GM23338 (cell line): ENCODE measurements at regions not wholly inside any gene's neighbourhood (a gene's known extent, or its start where the extent isn't known, plus 50 kb on each side); places are given as distances from the start of the nearest gene placed in this dataset.

Experiments used
- ATAC-seq: fragments of 200-7000 bp; cut with Tn5 transposase; 3 replicates; pipeline ENCODE4 v1.9.1; 2020
- DNase-seq: peaks from one replicate; pipeline ENCODE4 v3.0.0-alpha.2; 2015; ENCODE audit warnings: low spot score
- H2AFZ ChIP-seq: fragments of 200-600 bp; sonication (generic); 2 replicates; pipeline ENCODE4 v1.8.0; 2016; ENCODE audit warnings: antibody characterized with exemption, mild to moderate bottlenecking, moderate library complexity
- H3F3A ChIP-seq: fragments of 200-600 bp; sonication (generic); replicated peaks from 2 replicates; pipeline ENCODE4 v1.8.0; 2017; ENCODE audit warnings: antibody characterized with exemption, mixed run types, low read depth
- H3K27ac ChIP-seq: fragments of 200-600 bp; sonication (generic); 2 replicates; pipeline ENCODE4 v1.6.1; 2016; ENCODE audit warnings: low read depth
- H3K27me3 ChIP-seq: fragments of 200-600 bp; sonication (generic); 2 replicates; pipeline ENCODE4 v1.8.0; 2016; ENCODE audit warnings: mild to moderate bottlenecking, mixed run types, moderate library complexity; ENCODE audit not compliant: insufficient read depth
- H3K36me3 ChIP-seq: fragments of 200-600 bp; sonication (generic); 2 replicates; pipeline ENCODE4 v1.8.0; 2016; ENCODE audit warnings: mild to moderate bottlenecking; ENCODE audit not compliant: insufficient read depth
- H3K4me1 ChIP-seq: fragments of 200-600 bp; sonication (generic); 2 replicates; pipeline ENCODE4 v1.8.0; 2016; ENCODE audit warnings: mild to moderate bottlenecking, moderate library complexity; ENCODE audit not compliant: insufficient read depth
- H3K4me2 ChIP-seq: fragments of 200-600 bp; sonication (generic); 2 replicates; pipeline ENCODE4 v1.7.1; 2017; ENCODE audit warnings: mixed run types
- H3K4me3 ChIP-seq: fragments of 200-600 bp; sonication (generic); 2 replicates; pipeline ENCODE4 v1.6.1; 2016; ENCODE audit warnings: mixed run types
- H3K79me2 ChIP-seq: fragments of 200-600 bp; sonication (generic); replicated peaks from 2 replicates; pipeline ENCODE4 v1.8.0; 2017; ENCODE audit warnings: mild to moderate bottlenecking; ENCODE audit not compliant: insufficient read depth
- H3K9me2 ChIP-seq: fragments of 200-600 bp; sonication (generic); 2 replicates; pipeline ENCODE4 v1.8.0; 2017; ENCODE audit not compliant: insufficient read depth
- H4K20me1 ChIP-seq: fragments of 200-600 bp; sonication (generic); replicated peaks from 2 replicates; pipeline ENCODE4 v1.8.0; 2017; ENCODE audit warnings: mild to moderate bottlenecking; ENCODE audit not compliant: insufficient read depth
- H3K27ac Mint-ChIP-seq: 2 replicates; pipeline ENCODE4 v1.8.0; 2020; ENCODE audit warnings: inconsistent platforms, mild to moderate bottlenecking, moderate library complexity, mixed read lengths
- H3K27me3 Mint-ChIP-seq: 3 replicates; pipeline ENCODE4 v1.8.0; 2022; ENCODE audit warnings: low read depth, mild to moderate bottlenecking, moderate library complexity, mixed read lengths, inconsistent platforms; ENCODE audit not compliant: insufficient read depth, poor library complexity
- H3K36me3 Mint-ChIP-seq: 3 replicates; pipeline ENCODE4 v1.8.0; 2021; ENCODE audit warnings: low read depth, mild to moderate bottlenecking, inconsistent platforms, moderate library complexity, mixed read lengths
- H3K4me1 Mint-ChIP-seq: 3 replicates; pipeline ENCODE4 v1.8.0; 2020; ENCODE audit warnings: mild to moderate bottlenecking, inconsistent platforms, mixed read lengths
- H3K4me3 Mint-ChIP-seq: 3 replicates; pipeline ENCODE4 v1.8.0; 2021; ENCODE audit warnings: moderate library complexity, mild to moderate bottlenecking, inconsistent platforms, mixed read lengths
- H3K9me3 Mint-ChIP-seq: 3 replicates; pipeline ENCODE4 v1.8.0; 2020; ENCODE audit warnings: moderate library complexity, mild to moderate bottlenecking, inconsistent platforms, mixed read lengths
- CREB1 ChIP-seq: fragments of 250-450 bp; sonication (Bioruptor Pico); IDR thresholded peaks from 2 replicates; pipeline ENCODE4 v1.5.0; 2020; ENCODE audit warnings: low read depth, mild to moderate bottlenecking, moderate library complexity
- EZH2 ChIP-seq: fragments of 200-600 bp; sonication (generic); IDR thresholded peaks from one replicate; pipeline ENCODE4 v1.8.0; 2017; ENCODE audit warnings: antibody characterized with exemption, mild to moderate bottlenecking, low read depth; ENCODE audit not compliant: unreplicated experiment
- EZH2phosphoT487 ChIP-seq: fragments of 200-600 bp; sonication (generic); IDR thresholded peaks from one replicate; pipeline ENCODE4 v1.8.1; 2018; ENCODE audit warnings: antibody characterized with exemption; ENCODE audit not compliant: unreplicated experiment
- JUNB ChIP-seq: IDR thresholded peaks from one replicate; pipeline ENCODE4 v1.6.1; 2016; ENCODE audit warnings: antibody characterized with exemption; ENCODE audit not compliant: unreplicated experiment
- NANOG ChIP-seq: IDR thresholded peaks from 2 replicates; pipeline ENCODE4 v1.6.1; 2016; ENCODE audit warnings: antibody characterized with exemption, borderline replicate concordance
- POLR2AphosphoS5 ChIP-seq: IDR thresholded peaks from 2 replicates; pipeline ENCODE4 v1.6.1; 2016; ENCODE audit warnings: antibody characterized with exemption, low read depth
- STAT1 ChIP-seq: IDR thresholded peaks from one replicate; pipeline ENCODE4 v1.6.1; 2016; ENCODE audit warnings: antibody characterized with exemption; ENCODE audit not compliant: unreplicated experiment
- ZNF114 ChIP-seq: fragments of 250-450 bp; sonication (Bioruptor Pico); IDR thresholded peaks from 2 replicates; pipeline ENCODE4 v1.5.0; 2020; ENCODE audit warnings: mild to moderate bottlenecking, moderate library complexity
- ZNF331 ChIP-seq: fragments of 250-450 bp; sonication (Bioruptor Pico); IDR thresholded peaks from 2 replicates; pipeline ENCODE4 v1.5.0; 2020; ENCODE audit warnings: low read depth, mild to moderate bottlenecking, moderate library complexity
- TF ChIP-seq, protein P1 (sequence below), 2 experiments: fragments of 200-600 bp in 1 of 2; sonication (generic) in 1 of 2; conservative IDR thresholded peaks; 2 replicates each; pipeline versions ENCODE4 v1.5.1 to v1.6.1; 2016 to 2017; ENCODE audit warnings: antibody characterized with exemption in 2 of 2, low read depth in 2 of 2, mild to moderate bottlenecking in 2 of 2, moderate library complexity in 1 of 2
- TF ChIP-seq, protein P2 (sequence below): IDR thresholded peaks from 2 replicates; pipeline ENCODE4 v1.6.1; 2016; ENCODE audit warnings: antibody characterized with exemption
- TF ChIP-seq, protein P3 (sequence below): fragments of 250-450 bp; sonication (Bioruptor Pico); IDR thresholded peaks from 2 replicates; pipeline ENCODE4 v1.5.0; 2020; ENCODE audit warnings: mild to moderate bottlenecking, moderate library complexity
- TF ChIP-seq, protein P4 (sequence below): IDR thresholded peaks from one replicate; pipeline ENCODE4 v1.6.1; 2018; ENCODE audit warnings: antibody characterized with exemption; ENCODE audit not compliant: unreplicated experiment

- Mint-ChIP-seq H3K9me3 (no peaks in the 10 kb centered on the region; the same call in 2 of the 3 replicates), H3K4me1 (no peaks in the 10 kb centered on the region), H3K27me3 (peaks cover 4% of the 10 kb centered on the region), H3K4me3 (no peak overlapping the region), H3K36me3 (no peaks in the 10 kb centered on the region), H3K27ac (no peak overlapping the region)
- DNase-seq (no peak), ATAC-seq (no peak)
- H3K4me1 ChIP-seq: no peaks in the 10 kb centered on the region
- peaks cover under 1% of the 10 kb centered on the region; the same call in 1 of the 2 replicates for H3K36me3 ChIP-seq
- no peaks in the 10 kb centered on the region for H3K27me3 ChIP-seq
- no peak overlapping the region for H3K4me2 ChIP-seq
- no peaks in the 10 kb centered on the region for H3F3A ChIP-seq
- no peaks in the 10 kb centered on the region for H3K79me2 ChIP-seq
- no peak overlapping the region for H3K27ac ChIP-seq
- H3K4me3 ChIP-seq: no peak overlapping the region
- no peak overlapping the region for H2AFZ ChIP-seq
- TF ChIP-seq ZNF331 (no peak), STAT1 (no peak), EZH2phosphoT487 (no peak), EZH2 (no peak), CREB1 (no peak), JUNB (no peak), ZNF114 (no peak), POLR2AphosphoS5 (no peak), NANOG (no peak)
- TF ChIP-seq, protein P1, sequence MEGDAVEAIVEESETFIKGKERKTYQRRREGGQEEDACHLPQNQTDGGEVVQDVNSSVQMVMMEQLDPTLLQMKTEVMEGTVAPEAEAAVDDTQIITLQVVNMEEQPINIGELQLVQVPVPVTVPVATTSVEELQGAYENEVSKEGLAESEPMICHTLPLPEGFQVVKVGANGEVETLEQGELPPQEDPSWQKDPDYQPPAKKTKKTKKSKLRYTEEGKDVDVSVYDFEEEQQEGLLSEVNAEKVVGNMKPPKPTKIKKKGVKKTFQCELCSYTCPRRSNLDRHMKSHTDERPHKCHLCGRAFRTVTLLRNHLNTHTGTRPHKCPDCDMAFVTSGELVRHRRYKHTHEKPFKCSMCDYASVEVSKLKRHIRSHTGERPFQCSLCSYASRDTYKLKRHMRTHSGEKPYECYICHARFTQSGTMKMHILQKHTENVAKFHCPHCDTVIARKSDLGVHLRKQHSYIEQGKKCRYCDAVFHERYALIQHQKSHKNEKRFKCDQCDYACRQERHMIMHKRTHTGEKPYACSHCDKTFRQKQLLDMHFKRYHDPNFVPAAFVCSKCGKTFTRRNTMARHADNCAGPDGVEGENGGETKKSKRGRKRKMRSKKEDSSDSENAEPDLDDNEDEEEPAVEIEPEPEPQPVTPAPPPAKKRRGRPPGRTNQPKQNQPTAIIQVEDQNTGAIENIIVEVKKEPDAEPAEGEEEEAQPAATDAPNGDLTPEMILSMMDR (conservative IDR thresholded peaks at IDR 0.05; ENCODE audit: low read depth in 2 of 2): no peak
- TF ChIP-seq, protein P2, sequence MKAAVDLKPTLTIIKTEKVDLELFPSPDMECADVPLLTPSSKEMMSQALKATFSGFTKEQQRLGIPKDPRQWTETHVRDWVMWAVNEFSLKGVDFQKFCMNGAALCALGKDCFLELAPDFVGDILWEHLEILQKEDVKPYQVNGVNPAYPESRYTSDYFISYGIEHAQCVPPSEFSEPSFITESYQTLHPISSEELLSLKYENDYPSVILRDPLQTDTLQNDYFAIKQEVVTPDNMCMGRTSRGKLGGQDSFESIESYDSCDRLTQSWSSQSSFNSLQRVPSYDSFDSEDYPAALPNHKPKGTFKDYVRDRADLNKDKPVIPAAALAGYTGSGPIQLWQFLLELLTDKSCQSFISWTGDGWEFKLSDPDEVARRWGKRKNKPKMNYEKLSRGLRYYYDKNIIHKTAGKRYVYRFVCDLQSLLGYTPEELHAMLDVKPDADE: no peak
- TF ChIP-seq, protein P3, sequence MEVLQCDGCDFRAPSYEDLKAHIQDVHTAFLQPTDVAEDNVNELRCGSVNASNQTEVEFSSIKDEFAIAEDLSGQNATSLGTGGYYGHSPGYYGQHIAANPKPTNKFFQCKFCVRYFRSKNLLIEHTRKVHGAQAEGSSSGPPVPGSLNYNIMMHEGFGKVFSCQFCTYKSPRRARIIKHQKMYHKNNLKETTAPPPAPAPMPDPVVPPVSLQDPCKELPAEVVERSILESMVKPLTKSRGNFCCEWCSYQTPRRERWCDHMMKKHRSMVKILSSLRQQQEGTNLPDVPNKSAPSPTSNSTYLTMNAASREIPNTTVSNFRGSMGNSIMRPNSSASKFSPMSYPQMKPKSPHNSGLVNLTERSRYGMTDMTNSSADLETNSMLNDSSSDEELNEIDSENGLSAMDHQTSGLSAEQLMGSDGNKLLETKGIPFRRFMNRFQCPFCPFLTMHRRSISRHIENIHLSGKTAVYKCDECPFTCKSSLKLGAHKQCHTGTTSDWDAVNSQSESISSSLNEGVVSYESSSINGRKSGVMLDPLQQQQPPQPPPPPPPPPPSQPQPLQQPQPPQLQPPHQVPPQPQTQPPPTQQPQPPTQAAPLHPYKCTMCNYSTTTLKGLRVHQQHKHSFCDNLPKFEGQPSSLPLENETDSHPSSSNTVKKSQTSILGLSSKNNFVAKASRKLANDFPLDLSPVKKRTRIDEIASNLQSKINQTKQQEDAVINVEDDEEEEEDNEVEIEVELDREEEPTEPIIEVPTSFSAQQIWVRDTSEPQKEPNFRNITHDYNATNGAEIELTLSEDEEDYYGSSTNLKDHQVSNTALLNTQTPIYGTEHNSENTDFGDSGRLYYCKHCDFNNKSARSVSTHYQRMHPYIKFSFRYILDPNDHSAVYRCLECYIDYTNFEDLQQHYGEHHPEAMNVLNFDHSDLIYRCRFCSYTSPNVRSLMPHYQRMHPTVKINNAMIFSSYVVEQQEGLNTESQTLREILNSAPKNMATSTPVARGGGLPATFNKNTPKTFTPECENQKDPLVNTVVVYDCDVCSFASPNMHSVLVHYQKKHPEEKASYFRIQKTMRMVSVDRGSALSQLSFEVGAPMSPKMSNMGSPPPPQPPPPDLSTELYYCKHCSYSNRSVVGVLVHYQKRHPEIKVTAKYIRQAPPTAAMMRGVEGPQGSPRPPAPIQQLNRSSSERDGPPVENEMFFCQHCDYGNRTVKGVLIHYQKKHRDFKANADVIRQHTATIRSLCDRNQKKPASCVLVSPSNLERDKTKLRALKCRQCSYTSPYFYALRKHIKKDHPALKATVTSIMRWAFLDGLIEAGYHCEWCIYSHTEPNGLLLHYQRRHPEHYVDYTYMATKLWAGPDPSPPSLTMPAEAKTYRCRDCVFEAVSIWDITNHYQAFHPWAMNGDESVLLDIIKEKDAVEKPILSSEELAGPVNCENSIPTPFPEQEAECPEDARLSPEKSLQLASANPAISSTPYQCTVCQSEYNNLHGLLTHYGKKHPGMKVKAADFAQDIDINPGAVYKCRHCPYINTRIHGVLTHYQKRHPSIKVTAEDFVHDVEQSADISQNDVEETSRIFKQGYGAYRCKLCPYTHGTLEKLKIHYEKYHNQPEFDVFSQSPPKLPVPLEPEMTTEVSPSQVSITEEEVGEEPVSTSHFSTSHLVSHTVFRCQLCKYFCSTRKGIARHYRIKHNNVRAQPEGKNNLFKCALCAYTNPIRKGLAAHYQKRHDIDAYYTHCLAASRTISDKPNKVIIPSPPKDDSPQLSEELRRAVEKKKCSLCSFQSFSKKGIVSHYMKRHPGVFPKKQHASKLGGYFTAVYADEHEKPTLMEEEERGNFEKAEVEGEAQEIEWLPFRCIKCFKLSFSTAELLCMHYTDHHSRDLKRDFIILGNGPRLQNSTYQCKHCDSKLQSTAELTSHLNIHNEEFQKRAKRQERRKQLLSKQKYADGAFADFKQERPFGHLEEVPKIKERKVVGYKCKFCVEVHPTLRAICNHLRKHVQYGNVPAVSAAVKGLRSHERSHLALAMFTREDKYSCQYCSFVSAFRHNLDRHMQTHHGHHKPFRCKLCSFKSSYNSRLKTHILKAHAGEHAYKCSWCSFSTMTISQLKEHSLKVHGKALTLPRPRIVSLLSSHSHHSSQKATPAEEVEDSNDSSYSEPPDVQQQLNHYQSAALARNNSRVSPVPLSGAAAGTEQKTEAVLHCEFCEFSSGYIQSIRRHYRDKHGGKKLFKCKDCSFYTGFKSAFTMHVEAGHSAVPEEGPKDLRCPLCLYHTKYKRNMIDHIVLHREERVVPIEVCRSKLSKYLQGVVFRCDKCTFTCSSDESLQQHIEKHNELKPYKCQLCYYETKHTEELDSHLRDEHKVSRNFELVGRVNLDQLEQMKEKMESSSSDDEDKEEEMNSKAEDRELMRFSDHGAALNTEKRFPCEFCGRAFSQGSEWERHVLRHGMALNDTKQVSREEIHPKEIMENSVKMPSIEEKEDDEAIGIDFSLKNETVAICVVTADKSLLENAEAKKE (CRISPR knock-in tag): no peak
- TF ChIP-seq, protein P4, sequence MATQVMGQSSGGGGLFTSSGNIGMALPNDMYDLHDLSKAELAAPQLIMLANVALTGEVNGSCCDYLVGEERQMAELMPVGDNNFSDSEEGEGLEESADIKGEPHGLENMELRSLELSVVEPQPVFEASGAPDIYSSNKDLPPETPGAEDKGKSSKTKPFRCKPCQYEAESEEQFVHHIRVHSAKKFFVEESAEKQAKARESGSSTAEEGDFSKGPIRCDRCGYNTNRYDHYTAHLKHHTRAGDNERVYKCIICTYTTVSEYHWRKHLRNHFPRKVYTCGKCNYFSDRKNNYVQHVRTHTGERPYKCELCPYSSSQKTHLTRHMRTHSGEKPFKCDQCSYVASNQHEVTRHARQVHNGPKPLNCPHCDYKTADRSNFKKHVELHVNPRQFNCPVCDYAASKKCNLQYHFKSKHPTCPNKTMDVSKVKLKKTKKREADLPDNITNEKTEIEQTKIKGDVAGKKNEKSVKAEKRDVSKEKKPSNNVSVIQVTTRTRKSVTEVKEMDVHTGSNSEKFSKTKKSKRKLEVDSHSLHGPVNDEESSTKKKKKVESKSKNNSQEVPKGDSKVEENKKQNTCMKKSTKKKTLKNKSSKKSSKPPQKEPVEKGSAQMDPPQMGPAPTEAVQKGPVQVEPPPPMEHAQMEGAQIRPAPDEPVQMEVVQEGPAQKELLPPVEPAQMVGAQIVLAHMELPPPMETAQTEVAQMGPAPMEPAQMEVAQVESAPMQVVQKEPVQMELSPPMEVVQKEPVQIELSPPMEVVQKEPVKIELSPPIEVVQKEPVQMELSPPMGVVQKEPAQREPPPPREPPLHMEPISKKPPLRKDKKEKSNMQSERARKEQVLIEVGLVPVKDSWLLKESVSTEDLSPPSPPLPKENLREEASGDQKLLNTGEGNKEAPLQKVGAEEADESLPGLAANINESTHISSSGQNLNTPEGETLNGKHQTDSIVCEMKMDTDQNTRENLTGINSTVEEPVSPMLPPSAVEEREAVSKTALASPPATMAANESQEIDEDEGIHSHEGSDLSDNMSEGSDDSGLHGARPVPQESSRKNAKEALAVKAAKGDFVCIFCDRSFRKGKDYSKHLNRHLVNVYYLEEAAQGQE: no peak
- H3K9me2 ChIP-seq: peaks cover 17% of the 10 kb centered on the region; the same call in 1 of the 2 replicates
- no peaks in the 10 kb centered on the region for H4K20me1 ChIP-seq
These were observed 349.7 kb upstream of the MBL2 start for GRCh38 chr10:53122281-53122680.
